Pancreas (tissue), 10 donors: ENCODE measurements at regions not wholly inside any gene's neighbourhood (a gene's known extent, or its start where the extent isn't known, plus 50 kb on each side); places are given as distances from the start of the nearest gene placed in this dataset.
A peak's percentile ranks its signal among the peaks of the same experiment; 100 is the strongest.

Experiments used
- ATAC-seq, 4 donors: fragments of 200-7000 bp; cut with Tn5 transposase; one replicate each; pipeline versions ENCODE4 v1.8.0 to v1.9.1; 2020; ENCODE audit warnings: mild to moderate bottlenecking in 4 of 4, moderate library complexity in 4 of 4
- DNase-seq, 6 donors: peaks; one replicate each; pipeline ENCODE4 v3.0.0-alpha.2; 2020
- FAIRE-seq: peaks from 2 replicates; lab custom pipeline; 2012; peaks lifted over from hg19 to GRCh38; lab: Jason Lieb, UNC
- H3K27ac ChIP-seq, 4 donors: fragments of 200-600 bp; sonication (generic); 1 replicate in 3 of 4; 2 replicates in 1 of 4; pipeline versions ENCODE4 v1.5.0 to v1.8.0; 2020
- H3K27me3 ChIP-seq, 4 donors: fragments of 200-600 bp; one replicate each; pipeline ENCODE4 v1.8.0; 2021
- H3K36me3 ChIP-seq, 3 donors: fragments of 200-600 bp; sonication (generic) in 1 of 3; one replicate each; pipeline versions ENCODE4 v1.5.0 to v1.8.0; 2020 to 2021
- H3K4me1 ChIP-seq, 3 donors: fragments of 200-600 bp; one replicate each; pipeline ENCODE4 v1.8.0; 2021
- H3K4me3 ChIP-seq, 4 donors: fragments of 200-600 bp; sonication (generic) in 2 of 4; one replicate each; pipeline versions ENCODE4 v1.5.0 to v1.8.0; 2020 to 2021
- H3K9me3 ChIP-seq, 4 donors: fragments of 200-600 bp; one replicate each; pipeline ENCODE4 v1.8.0; 2021
- CTCF ChIP-seq, 4 donors: fragments of 200-600 bp; sonication (generic) in 3 of 4; IDR thresholded peaks; one replicate each; pipeline versions ENCODE4 v1.5.0 to v1.8.0; 2021; ENCODE audit warnings: antibody characterized with exemption in 4 of 4
- WGBS, 2 donors: extraction: QIAGEN DNeasy Blood & Tissue Kit; methylation state at CpG; one replicate each; pipeline ENCODE4 v1.1.7; 2013; 5-methylcytosine and 5-hydroxymethylcytosine counted together
- intact Hi-C, 3 donors: fragments of 100-400 bp; cut with DNase I; formaldehyde crosslinking; loops; one replicate each; pipeline versions ENCODE4 v1.11.1 to v1.14.2; 2022
- donor health status: healthy with polysubstance abuse.
- donor health status: DM: no; HTN: no; CAD: no; lungs with moderate emphysema.
- donor health status: DM: no; HTN: no; CAD: no.
- donor health status: control.
- donor health status: control.
- donor health status: Bipolar disorder and iron deficiency.
- donor health status: DM: yes; HTN: yes; CAD: no.
- donor health status: DM: no; HTN: no; CAD: no.
- donor health status: DM: no; HTN: no; CAD: no.
- donor health status: DM: yes; HTN: yes; CAD: no.

- H3K9me3 ChIP-seq: no peaks in the 10 kb centered on the region
- H3K27ac ChIP-seq: no peak overlapping the region
- FAIRE-seq (no peak), ATAC-seq (no peak), DNase-seq (peak in 1 of 6 donors; percentile 1)
- no peak for TF ChIP-seq CTCF (IDR thresholded peaks at IDR 0.05)
- H3K36me3 ChIP-seq: no peaks in the 10 kb centered on the region
- no peaks in the 10 kb centered on the region for H3K27me3 ChIP-seq
- no peak overlapping the region for H3K4me3 ChIP-seq
- no peaks in the 10 kb centered on the region for H3K4me1 ChIP-seq
- 50 to 57% methylated on average over 33 of the region's 33 CpGs for WGBS, 2 donors
- intact Hi-C loops: no loop called here
These were observed 97.9 kb downstream of the ADRA2C start for GRCh38 chr4:3863841-3864741.

GRCh38 chr4:3864742-3865721 lies 98.8 kb downstream of the ADRA2C start:
- Histone ChIP-seq H3K4me3 (no peak overlapping the region), H3K9me3 (no peaks in the 10 kb centered on the region), H3K27ac (no peak overlapping the region), H3K36me3 (no peaks in the 10 kb centered on the region), H3K4me1 (no peaks in the 10 kb centered on the region), H3K27me3 (no peaks in the 10 kb centered on the region)
- FAIRE-seq: no peak
- no peak for TF ChIP-seq CTCF (IDR thresholded peaks at IDR 0.05)
- DNase-seq: peak in 1 of 6 donors; percentile 6
- 57 to 78% methylated on average over 26 to 28 of the region's 28 CpGs for WGBS, 2 donors
- intact Hi-C loops: no loop called here
- no peak for ATAC-seq

GRCh38 chr4:3865986-3866812 lies 100.0 kb downstream of the ADRA2C start:
- Histone ChIP-seq H3K4me3 (no peak overlapping the region), H3K27ac (no peak overlapping the region), H3K4me1 (no peaks in the 10 kb centered on the region), H3K36me3 (no peaks in the 10 kb centered on the region), H3K27me3 (no peaks in the 10 kb centered on the region), H3K9me3 (no peaks in the 10 kb centered on the region)
- 63 to 74% methylated on average over 24 of the region's 24 CpGs for WGBS, 2 donors
- ATAC-seq (no peak), DNase-seq (peak in 1 of 6 donors; percentile 15), FAIRE-seq (no peak)
- TF ChIP-seq CTCF (IDR thresholded peaks at IDR 0.05): no peak
- intact Hi-C loops: no loop called here

GRCh38 chr4:3866813-3867129 lies 100.6 kb downstream of the ADRA2C start:
- intact Hi-C loops: no loop called here
- no peak for ATAC-seq
- peak in 1 of 6 donors; percentile 4 for DNase-seq
- Histone ChIP-seq H3K9me3 (no peaks in the 10 kb centered on the region), H3K36me3 (no peaks in the 10 kb centered on the region), H3K4me3 (no peak overlapping the region), H3K27me3 (no peaks in the 10 kb centered on the region), H3K4me1 (no peaks in the 10 kb centered on the region), H3K27ac (no peak overlapping the region)
- WGBS, 2 donors: 75 to 79% methylated on average over 9 of the region's 9 CpGs
- FAIRE-seq: no peak
- TF ChIP-seq CTCF (IDR thresholded peaks at IDR 0.05): no peak
